Hepatocyte (in vitro differentiated cells): ENCODE measurements at regions not wholly inside any gene's neighbourhood (a gene's known extent, or its start where the extent isn't known, plus 50 kb on each side); places are given as distances from the start of the nearest gene placed in this dataset.
"Not testable (repeated sequence)": the region's sequence is repeated elsewhere in the genome, so short reads cannot be mapped to it uniquely, and the experiment has no call there.

Experiments used
- DNase-seq: peaks from one replicate; pipeline ENCODE4 v3.0.0-alpha.2; 2016; ENCODE audit warnings: low spot score
- H2AFZ ChIP-seq: fragments of 200-600 bp; sonication (generic); 2 replicates; pipeline ENCODE4 v1.6.0; 2016; ENCODE audit warnings: antibody characterized with exemption, mild to moderate bottlenecking
- H3K27ac ChIP-seq: fragments of 200-600 bp; sonication (generic); 2 replicates; pipeline ENCODE4 v1.5.1; 2016; ENCODE audit warnings: mild to moderate bottlenecking
- H3K27me3 ChIP-seq: fragments of 200-600 bp; sonication (generic); 2 replicates; pipeline ENCODE4 v1.6.1; 2016
- H3K36me3 ChIP-seq: fragments of 200-600 bp; sonication (generic); replicated peaks from 2 replicates; pipeline ENCODE4 v1.5.1; 2016; ENCODE audit warnings: low read depth; ENCODE audit not compliant: insufficient read depth
- H3K4me1 ChIP-seq: fragments of 200-600 bp; sonication (generic); 2 replicates; pipeline ENCODE4 v1.5.1; 2016; ENCODE audit warnings: mild to moderate bottlenecking, moderate library complexity; ENCODE audit not compliant: insufficient read depth
- H3K4me2 ChIP-seq: fragments of 200-600 bp; sonication (generic); 2 replicates; pipeline ENCODE4 v1.6.0; 2016
- H3K4me3 ChIP-seq: fragments of 200-600 bp; sonication (generic); 2 replicates; pipeline ENCODE4 v1.5.1; 2016; ENCODE audit warnings: mild to moderate bottlenecking
- H3K79me2 ChIP-seq: fragments of 200-600 bp; sonication (generic); 2 replicates; pipeline ENCODE4 v1.6.0; 2017; ENCODE audit warnings: mild to moderate bottlenecking
- H3K9me2 ChIP-seq: fragments of 200-600 bp; sonication (generic); replicated peaks from 2 replicates; pipeline ENCODE4 v1.6.0; 2017; ENCODE audit warnings: mild to moderate bottlenecking; ENCODE audit not compliant: insufficient read depth
- H3K9me3 ChIP-seq: fragments of 200-600 bp; sonication (generic); 2 replicates; pipeline ENCODE4 v1.5.1; 2016; ENCODE audit warnings: low read depth, mild to moderate bottlenecking
- H4K20me1 ChIP-seq: fragments of 200-600 bp; sonication (generic); 2 replicates; pipeline ENCODE4 v1.6.0; 2016; ENCODE audit warnings: mild to moderate bottlenecking; ENCODE audit not compliant: insufficient read depth, poor library complexity, severe bottlenecking
- CTCF ChIP-seq: fragments of 200-600 bp; sonication (generic); IDR thresholded peaks from 2 replicates; pipeline ENCODE4 v1.5.1; 2016; ENCODE audit warnings: antibody characterized with exemption, mild to moderate bottlenecking; ENCODE audit not compliant: poor library complexity
- EZH2 ChIP-seq: fragments of 200-600 bp; sonication (generic); IDR thresholded peaks from 2 replicates; pipeline ENCODE4 v1.6.1; 2016; ENCODE audit warnings: antibody characterized with exemption, mild to moderate bottlenecking, borderline replicate concordance
- EZH2phosphoT487 ChIP-seq: fragments of 200-600 bp; sonication (generic); IDR thresholded peaks from one replicate; pipeline ENCODE4 v1.6.1; 2018; ENCODE audit warnings: antibody characterized with exemption, mild to moderate bottlenecking, low read depth, moderate library complexity; ENCODE audit not compliant: unreplicated experiment, severe bottlenecking
- WGBS: methylation state at CpG from one replicate; pipeline ENCODE4 v1.1.6; 2016; ENCODE audit warnings: low lambda C conversion rate; ENCODE audit errors: missing lambda C conversion rate; 5-methylcytosine and 5-hydroxymethylcytosine counted together

GRCh38 chr7:104074529-104074928 lies 85.1 kb upstream of the RELN start:
- no peak for TF ChIP-seq EZH2
- no peaks in the 10 kb centered on the region for H3K79me2 ChIP-seq
- no peak overlapping the region for H3K4me2 ChIP-seq
- H3K27me3 ChIP-seq, result no peaks in the 10 kb centered on the region
- H3K27ac ChIP-seq, result no peak overlapping the region
- no peaks in the 10 kb centered on the region for H3K9me2 ChIP-seq
- H3K36me3 ChIP-seq, result no peaks in the 10 kb centered on the region
- DNase-seq, result no peak
- no peaks in the 10 kb centered on the region for H3K4me1 ChIP-seq
- no peaks in the 10 kb centered on the region for H4K20me1 ChIP-seq
- no peaks in the 10 kb centered on the region for H3K9me3 ChIP-seq
- 67% methylated on average over 1 of the region's 1 CpG for WGBS
- no peak overlapping the region for H3K4me3 ChIP-seq
- H2AFZ ChIP-seq, result no peak overlapping the region

DNA sequence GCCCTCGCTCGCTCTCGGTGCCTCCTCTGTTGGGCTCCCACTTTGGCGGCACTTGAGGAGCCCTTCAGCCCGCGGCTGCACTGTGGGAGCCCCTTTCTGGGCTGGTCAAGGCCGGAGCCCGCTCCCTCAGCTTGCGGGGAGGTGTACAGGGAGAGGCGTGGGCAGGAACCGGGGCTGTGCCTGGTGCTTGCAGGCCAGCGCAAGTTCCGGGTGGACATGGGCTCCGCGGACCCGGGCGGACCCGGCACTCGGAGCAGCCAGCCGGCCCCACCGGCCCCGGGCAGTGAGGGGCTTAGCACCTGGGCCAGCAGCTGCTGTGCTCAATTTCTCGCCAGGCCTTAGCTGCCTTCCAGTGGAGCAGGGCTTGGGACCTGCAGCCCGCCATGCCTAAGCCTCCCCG lies 82.2 kb upstream of the RELN start:
- WGBS, result 99% methylated on average over 19 of the region's 25 CpGs
- not testable (repeated sequence) for H3K27me3 ChIP-seq, H3K27ac ChIP-seq, H3K36me3 ChIP-seq, DNase-seq, H3K9me3 ChIP-seq, H3K4me1 ChIP-seq, H3K4me2 ChIP-seq, H3K4me3 ChIP-seq, H4K20me1 ChIP-seq, H3K9me2 ChIP-seq, H2AFZ ChIP-seq, H3K79me2 ChIP-seq

- H3K9me2 ChIP-seq, result no peaks in the 10 kb centered on the region
- H3K27me3 ChIP-seq, result no peaks in the 10 kb centered on the region
- no peak overlapping the region for H3K4me3 ChIP-seq
- no peaks in the 10 kb centered on the region for H3K79me2 ChIP-seq
- no peaks in the 10 kb centered on the region for H3K36me3 ChIP-seq
- H2AFZ ChIP-seq, result no peak overlapping the region
- no peak overlapping the region for H3K4me2 ChIP-seq
- TF ChIP-seq CTCF (no peak), EZH2phosphoT487 (no peak), EZH2 (no peak)
- no peaks in the 10 kb centered on the region for H3K4me1 ChIP-seq
- no peaks in the 10 kb centered on the region for H4K20me1 ChIP-seq
- no peak overlapping the region for H3K27ac ChIP-seq
- no peaks in the 10 kb centered on the region for H3K9me3 ChIP-seq
- DNase-seq, result no peak
Measured at GRCh38 chr7:104065491-104065890, 76.0 kb upstream of the RELN start.

DNA sequence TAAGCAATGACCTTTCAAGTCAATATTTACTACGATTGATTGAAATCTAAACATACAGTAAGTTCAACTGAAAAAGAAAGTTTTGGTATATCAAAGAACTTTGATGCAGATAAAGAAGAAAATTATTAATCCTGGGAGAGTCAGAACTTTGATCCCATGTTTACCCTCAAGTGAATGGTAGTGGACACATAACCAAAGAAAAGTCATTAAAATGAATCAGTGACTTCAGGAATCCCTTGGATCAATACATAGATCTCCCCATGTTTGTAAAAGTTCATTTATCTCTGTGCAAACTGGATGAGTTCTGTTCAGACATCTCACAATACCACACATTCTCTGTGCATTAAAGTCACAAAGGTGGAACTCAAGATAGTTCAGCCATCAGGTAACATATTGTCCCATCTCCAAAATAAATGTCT lies 75.5 kb upstream of the RELN start:
- 41% methylated on average over 1 of the region's 1 CpG for WGBS
- Histone ChIP-seq H3K79me2 (no peaks in the 10 kb centered on the region), H2AFZ (no peak overlapping the region), H3K4me3 (no peak overlapping the region), H3K4me2 (no peak overlapping the region), H3K27ac (no peak overlapping the region), H3K36me3 (no peaks in the 10 kb centered on the region), H3K9me2 (no peaks in the 10 kb centered on the region), H3K9me3 (no peaks in the 10 kb centered on the region), H3K27me3 (no peaks in the 10 kb centered on the region), H3K4me1 (no peaks in the 10 kb centered on the region), H4K20me1 (no peaks in the 10 kb centered on the region)
- no peak for TF ChIP-seq CTCF
- TF ChIP-seq EZH2, result no peak
- no peak for TF ChIP-seq EZH2phosphoT487
- no peak for DNase-seq

GRCh38 chr7:104063797-104064196 lies 74.3 kb upstream of the RELN start:
- not testable (repeated sequence) for H3K27me3 ChIP-seq, H4K20me1 ChIP-seq, H3K4me2 ChIP-seq, H3K79me2 ChIP-seq, DNase-seq, H3K9me2 ChIP-seq, H3K4me3 ChIP-seq, H3K9me3 ChIP-seq, H3K27ac ChIP-seq, H3K36me3 ChIP-seq, H3K4me1 ChIP-seq, H2AFZ ChIP-seq
- 94% methylated on average over 2 of the region's 2 CpGs for WGBS
